ENCODE measurements at regions not wholly inside any gene's neighbourhood (a gene's known extent, or its start where the extent isn't known, plus 50 kb on each side); places are given as distances from the start of the nearest gene placed in this dataset.

DNA sequence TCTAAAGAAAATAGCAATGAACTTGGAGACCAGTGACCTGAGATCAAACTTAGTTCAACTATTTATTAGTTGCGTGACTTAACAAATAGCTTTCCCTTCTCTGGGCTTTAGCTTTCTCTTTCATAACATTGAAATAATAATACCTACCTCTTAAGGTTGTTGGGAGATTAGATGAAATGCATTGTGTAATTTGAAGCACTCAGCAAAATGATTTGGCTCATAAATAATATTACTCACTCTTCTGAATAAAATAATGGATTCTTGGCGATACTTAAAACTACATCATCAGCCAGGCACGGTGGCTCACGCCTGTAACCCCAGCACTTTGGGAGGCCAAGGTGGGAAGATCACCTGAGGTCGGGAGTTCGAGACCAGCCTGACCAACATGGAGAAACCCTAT is 556.2 kb upstream of the JARID2 start:
- Histone ChIP-seq H3K9ac (ENCODE audit: insufficient read depth, low read length) (no peak overlapping the region), H3K79me2 (ENCODE audit: control insufficient read depth, insufficient read depth, low read length) (no peaks in the 10 kb centered on the region), H3K27me3 (ENCODE audit: control insufficient read depth, insufficient read depth, low read length) (no peaks in the 10 kb centered on the region), H3K4me2 (ENCODE audit: extremely low read depth, insufficient read depth, low read length) (no peak overlapping the region), H3K4me3 (replicated peaks in 1 of 4; ENCODE audit: control extremely low read depth in 1 of 4, insufficient read depth in 1 of 4, low read depth in 3 of 4, low read length in 4 of 4) (no peak overlapping the region), H3K27ac (ENCODE audit: insufficient read depth, low read length) (no peak overlapping the region), H3K9me3 (ENCODE audit: control insufficient read depth, insufficient read depth, low read depth, low read length) (no peaks in the 10 kb centered on the region), H4K20me1 (ENCODE audit: control insufficient read depth, extremely low read depth, insufficient read depth, low read length) (no peaks in the 10 kb centered on the region), H3K4me1 (ENCODE audit: control insufficient read depth, extremely low read depth, insufficient read depth, low read length) (no peaks in the 10 kb centered on the region), H3K36me3 (ENCODE audit: control insufficient read depth, insufficient read depth, low read length) (no peaks in the 10 kb centered on the region), H2AFZ (ENCODE audit: low read length) (no peak overlapping the region)
- DNase-seq (ENCODE audit: low read depth in 2 of 2): no peak
- no peak for TF ChIP-seq CTCF (conservative IDR thresholded peaks at IDR 0.05 in 1 of 2, IDR thresholded peaks at IDR 0.05 in 1 of 2; ENCODE audit: low read depth in 1 of 2, low read length in 2 of 2)

DNA sequence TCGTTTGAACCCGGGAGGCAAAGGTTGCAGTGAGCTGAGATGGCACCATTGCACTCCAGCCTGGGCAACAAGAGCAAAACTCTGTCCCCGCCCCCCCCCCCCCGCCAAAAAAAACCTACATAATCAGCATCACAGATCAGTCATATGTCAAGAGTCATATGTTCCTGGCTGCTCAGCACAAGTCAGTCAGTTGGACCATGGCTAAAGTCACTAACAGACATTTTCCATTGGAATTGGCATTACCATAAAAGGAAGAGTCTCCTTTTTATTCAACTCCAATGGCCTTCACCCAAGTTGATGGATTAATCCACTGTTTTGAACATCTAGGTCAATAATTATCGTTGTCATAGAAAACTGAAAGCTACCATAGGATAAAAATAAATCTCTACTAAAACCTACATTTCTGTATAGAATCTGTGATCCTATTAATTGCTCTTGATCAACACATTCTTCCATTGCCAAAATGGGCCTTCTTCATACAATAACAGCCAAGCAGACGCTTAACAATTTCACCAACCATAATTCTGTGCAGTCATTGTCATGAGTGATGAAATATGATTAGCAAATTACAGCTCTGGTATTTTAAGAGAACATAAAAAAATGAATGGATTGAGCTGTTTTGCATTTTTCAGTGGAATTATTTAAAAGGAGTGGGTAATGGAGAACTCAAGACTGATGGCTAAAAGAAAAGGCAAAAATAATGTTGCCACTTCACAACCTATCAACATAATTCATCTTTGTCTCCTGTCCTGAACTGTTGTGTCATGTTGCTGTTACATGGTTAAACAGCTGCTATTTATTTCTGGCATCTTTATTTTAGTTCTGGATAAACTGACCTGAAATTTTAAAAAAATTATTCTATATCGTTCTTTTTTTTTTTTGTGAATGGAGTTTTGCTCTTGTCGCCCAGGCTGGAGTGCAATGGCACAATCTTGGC is 555.5 kb upstream of the JARID2 start:
- Histone ChIP-seq H3K4me2 (ENCODE audit: extremely low read depth, insufficient read depth, low read length) (no peak overlapping the region), H3K9ac (ENCODE audit: insufficient read depth, low read length) (no peak overlapping the region), H3K27me3 (ENCODE audit: control insufficient read depth, insufficient read depth, low read length) (no peaks in the 10 kb centered on the region), H3K9me3 (ENCODE audit: control insufficient read depth, insufficient read depth, low read depth, low read length) (no peaks in the 10 kb centered on the region), H3K4me3 (replicated peaks in 1 of 4; ENCODE audit: control extremely low read depth in 1 of 4, insufficient read depth in 1 of 4, low read depth in 3 of 4, low read length in 4 of 4) (no peak overlapping the region), H3K79me2 (ENCODE audit: control insufficient read depth, insufficient read depth, low read length) (no peaks in the 10 kb centered on the region), H4K20me1 (ENCODE audit: control insufficient read depth, extremely low read depth, insufficient read depth, low read length) (no peaks in the 10 kb centered on the region), H3K4me1 (ENCODE audit: control insufficient read depth, extremely low read depth, insufficient read depth, low read length) (no peaks in the 10 kb centered on the region), H2AFZ (ENCODE audit: low read length) (no peak overlapping the region), H3K27ac (ENCODE audit: insufficient read depth, low read length) (no peak overlapping the region), H3K36me3 (ENCODE audit: control insufficient read depth, insufficient read depth, low read length) (no peaks in the 10 kb centered on the region)
- TF ChIP-seq EZH2 (IDR thresholded peaks at IDR 0.05; ENCODE audit: low read length, missing control alignments) (no peak), CTCF (conservative IDR thresholded peaks at IDR 0.05 in 1 of 2, IDR thresholded peaks at IDR 0.05 in 1 of 2; ENCODE audit: low read depth in 1 of 2, low read length in 2 of 2) (no peak)
- DNase-seq (ENCODE audit: low read depth in 2 of 2): no peak

GRCh38 chr6:14692208-14692607 is 553.7 kb upstream of the JARID2 start:
- Histone ChIP-seq H4K20me1 (ENCODE audit: control insufficient read depth, extremely low read depth, insufficient read depth, low read length) (no peaks in the 10 kb centered on the region), H3K27me3 (ENCODE audit: control insufficient read depth, insufficient read depth, low read length) (no peaks in the 10 kb centered on the region), H3K79me2 (ENCODE audit: control insufficient read depth, insufficient read depth, low read length) (no peaks in the 10 kb centered on the region), H3K9ac (ENCODE audit: insufficient read depth, low read length) (no peak overlapping the region), H3K36me3 (ENCODE audit: control insufficient read depth, insufficient read depth, low read length) (no peaks in the 10 kb centered on the region), H3K4me2 (ENCODE audit: extremely low read depth, insufficient read depth, low read length) (no peak overlapping the region), H3K4me1 (ENCODE audit: control insufficient read depth, extremely low read depth, insufficient read depth, low read length) (no peaks in the 10 kb centered on the region), H3K27ac (ENCODE audit: insufficient read depth, low read length) (no peak overlapping the region), H3K4me3 (replicated peaks in 1 of 4; ENCODE audit: control extremely low read depth in 1 of 4, insufficient read depth in 1 of 4, low read depth in 3 of 4, low read length in 4 of 4) (no peak overlapping the region), H2AFZ (ENCODE audit: low read length) (no peak overlapping the region), H3K9me3 (ENCODE audit: control insufficient read depth, insufficient read depth, low read depth, low read length) (no peaks in the 10 kb centered on the region)
- DNase-seq (ENCODE audit: low read depth in 2 of 2): no peak
- no peak for TF ChIP-seq EZH2 (IDR thresholded peaks at IDR 0.05; ENCODE audit: low read length, missing control alignments)
- no peak for TF ChIP-seq CTCF (conservative IDR thresholded peaks at IDR 0.05 in 1 of 2, IDR thresholded peaks at IDR 0.05 in 1 of 2; ENCODE audit: low read depth in 1 of 2, low read length in 2 of 2)
